OCI-LY3 (cell line): ENCODE measurements at regions not wholly inside any gene's neighbourhood (a gene's known extent, or its start where the extent isn't known, plus 50 kb on each side); places are given as distances from the start of the nearest gene placed in this dataset.

Experiments
- H2AFZ ChIP-seq: fragments of 200-600, 300-600 bp; shearing (Covaris generic); 2 replicates; pipeline ENCODE4 v1.6.0; 2014; ENCODE audit warnings: antibody characterized with exemption, low read depth, low read length
- H3K27ac ChIP-seq: fragments of 200-600, 300-600 bp; sonication (generic); 2 replicates; pipeline ENCODE4 v1.5.1; 2014; ENCODE audit warnings: mild to moderate bottlenecking, low read length, moderate library complexity, mixed read lengths
- H3K27me3 ChIP-seq: fragments of 200-600, 300-600 bp; sonication (generic); 2 replicates; pipeline ENCODE4 v1.6.1; 2014; ENCODE audit warnings: low read depth, low read length, mixed read lengths
- H3K36me3 ChIP-seq: fragments of 200-600, 300-600 bp; sonication (generic); replicated peaks from 2 replicates; pipeline ENCODE3; 2014; ENCODE audit warnings: low read depth, low read length, mixed read lengths
- H3K4me1 ChIP-seq: fragments of 300-600, 200-600 bp; sonication (generic); 2 replicates; pipeline ENCODE4 v1.6.1; 2014; ENCODE audit warnings: low read length, mixed read lengths
- H3K4me2 ChIP-seq: fragments of 200-600, 300-600 bp; sonication (generic); 2 replicates; pipeline ENCODE4 v1.6.1; 2014; ENCODE audit warnings: low read length, mixed read lengths
- H3K4me3 ChIP-seq: fragments of 300-600, 200-600 bp; sonication (generic); 2 replicates; pipeline ENCODE4 v1.5.1; 2014; ENCODE audit warnings: antibody characterized with exemption, mild to moderate bottlenecking, low read length, moderate library complexity
- H3K79me2 ChIP-seq: fragments of 300-600, 200-600 bp; shearing (Covaris generic); 2 replicates; pipeline ENCODE4 v1.6.1; 2014; ENCODE audit warnings: mild to moderate bottlenecking, low read length, mixed read lengths
- H3K9ac ChIP-seq: fragments of 300-600, 200-600 bp; shearing (Covaris generic); 2 replicates; pipeline ENCODE4 v1.6.0; 2014; ENCODE audit warnings: mild to moderate bottlenecking, low read length, moderate library complexity
- H3K9me3 ChIP-seq: fragments of 200-600, 300-600 bp; shearing (Covaris generic); 2 replicates; pipeline ENCODE4 v1.6.1; 2014; ENCODE audit warnings: low read length, mixed read lengths; ENCODE audit not compliant: insufficient read depth
- H4K20me1 ChIP-seq: fragments of 200-600, 300-600 bp; sonication (generic); 2 replicates; pipeline ENCODE4 v1.6.1; 2016; ENCODE audit warnings: low read length, mixed read lengths; ENCODE audit not compliant: insufficient read depth
- CTCF ChIP-seq: fragments of 200-600, 300-600 bp; sonication (generic); IDR thresholded peaks from 2 replicates; pipeline ENCODE4 v1.5.1; 2014; ENCODE audit warnings: antibody characterized with exemption, low read length, low read depth
- EZH2phosphoT487 ChIP-seq: fragments of 200-600 bp; shearing (Covaris generic); IDR thresholded peaks from 2 replicates; pipeline ENCODE4 v1.6.1; 2018; ENCODE audit warnings: antibody characterized with exemption, mixed run types, low read depth

- no peak overlapping the region for H3K4me3 ChIP-seq
- no peaks in the 10 kb centered on the region for H3K79me2 ChIP-seq
- H2AFZ ChIP-seq, result no peak overlapping the region
- H3K4me1 ChIP-seq, result no peaks in the 10 kb centered on the region
- H3K27me3 ChIP-seq, result no peaks in the 10 kb centered on the region
- no peak overlapping the region for H3K4me2 ChIP-seq
- no peaks in the 10 kb centered on the region for H3K36me3 ChIP-seq
- H4K20me1 ChIP-seq, result no peaks in the 10 kb centered on the region
- H3K9ac ChIP-seq, result no peak overlapping the region
- TF ChIP-seq EZH2phosphoT487, result no peak
- TF ChIP-seq CTCF, result no peak
- no peak overlapping the region for H3K27ac ChIP-seq
- H3K9me3 ChIP-seq, result no peaks in the 10 kb centered on the region
Observed at GRCh38 chr2:66048667-66049066, 386.3 kb upstream of the MEIS1 start.

- no peaks in the 10 kb centered on the region for H4K20me1 ChIP-seq
- no peaks in the 10 kb centered on the region for H3K9me3 ChIP-seq
- H3K27me3 ChIP-seq, result no peaks in the 10 kb centered on the region
- peaks cover 21% of the 10 kb centered on the region for H3K4me1 ChIP-seq
- peaks cover 3% of the 10 kb centered on the region for H3K36me3 ChIP-seq
- TF ChIP-seq EZH2phosphoT487 (no peak), CTCF (no peak)
- H3K9ac ChIP-seq, result no peak overlapping the region
- H3K79me2 ChIP-seq, result no peaks in the 10 kb centered on the region
- peak overlapping the region; percentile 39 for H2AFZ ChIP-seq
- peak overlapping the region; percentile 73 for H3K4me2 ChIP-seq
- peak overlapping the region; percentile 47 for H3K4me3 ChIP-seq
- H3K27ac ChIP-seq, result peak overlapping the region; percentile 71
Observed at GRCh38 chr2:66041902-66042657, 392.8 kb upstream of the MEIS1 start.

- Histone ChIP-seq H3K27me3 (no peaks in the 10 kb centered on the region), H2AFZ (no peak overlapping the region)
Observed at GRCh38 chr2:66036948-66037347, 398.0 kb upstream of the MEIS1 start.

GRCh38 chr2:66034467-66034866 lies 400.5 kb upstream of the MEIS1 start:
- no peak overlapping the region for H3K9ac ChIP-seq
- H3K4me3 ChIP-seq, result no peak overlapping the region
- H3K4me2 ChIP-seq, result no peak overlapping the region
- H3K79me2 ChIP-seq, result no peaks in the 10 kb centered on the region
- H3K27me3 ChIP-seq, result no peaks in the 10 kb centered on the region
- no peaks in the 10 kb centered on the region for H3K9me3 ChIP-seq
- no peaks in the 10 kb centered on the region for H3K36me3 ChIP-seq
- H4K20me1 ChIP-seq, result no peaks in the 10 kb centered on the region
- no peak overlapping the region for H3K27ac ChIP-seq
- H2AFZ ChIP-seq, result no peak overlapping the region
- peaks cover 13% of the 10 kb centered on the region for H3K4me1 ChIP-seq
- TF ChIP-seq CTCF, result no peak
- TF ChIP-seq EZH2phosphoT487, result no peak

More at GRCh38 chr2:66036948-66037347, 398.0 kb upstream of the MEIS1 start:
- no peaks in the 10 kb centered on the region for H3K79me2 ChIP-seq
- no peak overlapping the region for H3K4me2 ChIP-seq
- H3K9me3 ChIP-seq, result no peaks in the 10 kb centered on the region
- TF ChIP-seq CTCF, result no peak
- no peak for TF ChIP-seq EZH2phosphoT487
- H3K36me3 ChIP-seq, result no peaks in the 10 kb centered on the region
- H3K4me1 ChIP-seq, result peaks cover 20% of the 10 kb centered on the region
- no peak overlapping the region for H3K9ac ChIP-seq
- H4K20me1 ChIP-seq, result no peaks in the 10 kb centered on the region
- no peak overlapping the region for H3K4me3 ChIP-seq
- H3K27ac ChIP-seq, result no peak overlapping the region
